Vagina (tissue), 2 donors: ENCODE measurements at regions not wholly inside any gene's neighbourhood (a gene's known extent, or its start where the extent isn't known, plus 50 kb on each side); places are given as distances from the start of the nearest gene placed in this dataset.
A peak's percentile ranks its signal among the peaks of the same experiment; 100 is the strongest.

Experiments used
- DNase-seq, 2 donors: peaks; one replicate each; pipeline ENCODE4 v3.0.0-alpha.2; 2017; ENCODE audit errors: extremely low spot score in 2 of 2
- H3K27ac ChIP-seq: fragments of 200-600 bp; sonication (generic); one replicate; pipeline ENCODE4 v1.5.1; 2019
- H3K27me3 ChIP-seq: fragments of 200-600 bp; sonication (generic); one replicate; pipeline ENCODE4 v1.5.1; 2019
- H3K36me3 ChIP-seq, 2 donors: fragments of 200-600 bp; sonication (generic); one replicate each; pipeline ENCODE4 v1.5.1; 2017 to 2019
- H3K4me1 ChIP-seq: fragments of 200-600 bp; sonication (generic); one replicate; pipeline ENCODE4 v1.5.1; 2019
- H3K4me3 ChIP-seq, 2 donors: fragments of 200-600 bp; sonication (generic); 1 replicate in 1 of 2; 2 replicates in 1 of 2; pipeline ENCODE4 v1.5.1; 2016 to 2019
- H3K9me3 ChIP-seq: fragments of 200-600 bp; sonication (generic); one replicate; pipeline ENCODE4 v1.5.1; 2019
- POLR2A ChIP-seq, 2 donors: fragments of 450-650 bp; IDR thresholded peaks; one replicate each; pipeline ENCODE4 v1.6.1; 2017; ENCODE audit warnings: antibody characterized with exemption in 2 of 2, mild to moderate bottlenecking in 2 of 2, moderate library complexity in 2 of 2
- POLR2AphosphoS5 ChIP-seq, 2 donors: sonication (generic); formaldehyde crosslinking; IDR thresholded peaks; one replicate each; pipeline ENCODE4 v1.9.0; 2017; ENCODE audit warnings: antibody characterized with exemption in 2 of 2, mild to moderate bottlenecking in 2 of 2, low read depth in 1 of 2; ENCODE audit not compliant: insufficient read depth in 1 of 2
- intact Hi-C: fragments of 100-400 bp; cut with DNase I; formaldehyde crosslinking; loops from one replicate; pipeline ENCODE4 v1.15.1; 2023
- TF ChIP-seq, protein P1 (sequence below), 3 experiments: fragments of 450-650 bp in 2 of 3; fragments of 200-600 bp in 1 of 3; sonication (generic) in 1 of 3; IDR thresholded peaks; one replicate each; pipeline ENCODE4 v1.5.1; 2017 to 2019; ENCODE audit warnings: antibody characterized with exemption in 3 of 3, mild to moderate bottlenecking in 2 of 3, moderate library complexity in 2 of 3

DNA sequence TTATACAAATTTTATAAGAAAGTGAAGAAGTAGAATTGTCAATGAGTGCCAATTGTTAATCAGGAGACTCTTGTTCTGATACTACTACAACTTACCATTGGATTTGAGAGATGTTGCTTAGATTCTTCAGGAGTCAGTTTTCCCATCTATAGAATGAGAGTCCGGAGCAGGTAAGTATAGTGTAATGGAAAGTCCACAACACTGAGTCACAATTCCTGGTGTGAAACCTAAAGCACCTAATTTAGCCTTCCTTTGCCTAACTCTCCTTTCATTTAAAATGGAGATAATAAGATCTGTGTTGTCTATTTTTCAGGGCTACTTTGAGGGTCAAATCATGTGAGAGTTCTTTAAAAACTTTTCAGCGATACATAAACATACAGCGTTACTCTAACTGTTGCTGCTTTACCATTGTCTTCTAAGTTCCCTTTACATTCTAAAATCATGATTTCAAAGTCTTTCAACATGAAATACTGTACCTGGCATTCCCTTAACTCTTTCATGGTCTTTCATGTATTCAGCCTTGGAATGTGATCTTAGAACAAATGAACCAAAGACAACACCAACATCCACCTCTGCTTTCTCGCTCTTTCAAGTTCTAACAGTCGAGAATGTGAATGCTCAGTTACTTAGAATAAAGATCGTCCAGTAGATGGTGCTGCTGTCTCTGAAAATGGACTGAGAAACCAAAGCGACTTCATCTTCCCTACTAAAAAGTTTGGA lies 90.9 kb downstream of the SLC30A10 start:
- no peak overlapping the region for H3K4me3 ChIP-seq
- TF ChIP-seq POLR2AphosphoS5 (IDR thresholded peaks at IDR 0.05; ENCODE audit: insufficient read depth in 1 of 2, low read depth in 1 of 2) (no peak), POLR2A (IDR thresholded peaks at IDR 0.05) (no peak)
- TF ChIP-seq, protein P1, sequence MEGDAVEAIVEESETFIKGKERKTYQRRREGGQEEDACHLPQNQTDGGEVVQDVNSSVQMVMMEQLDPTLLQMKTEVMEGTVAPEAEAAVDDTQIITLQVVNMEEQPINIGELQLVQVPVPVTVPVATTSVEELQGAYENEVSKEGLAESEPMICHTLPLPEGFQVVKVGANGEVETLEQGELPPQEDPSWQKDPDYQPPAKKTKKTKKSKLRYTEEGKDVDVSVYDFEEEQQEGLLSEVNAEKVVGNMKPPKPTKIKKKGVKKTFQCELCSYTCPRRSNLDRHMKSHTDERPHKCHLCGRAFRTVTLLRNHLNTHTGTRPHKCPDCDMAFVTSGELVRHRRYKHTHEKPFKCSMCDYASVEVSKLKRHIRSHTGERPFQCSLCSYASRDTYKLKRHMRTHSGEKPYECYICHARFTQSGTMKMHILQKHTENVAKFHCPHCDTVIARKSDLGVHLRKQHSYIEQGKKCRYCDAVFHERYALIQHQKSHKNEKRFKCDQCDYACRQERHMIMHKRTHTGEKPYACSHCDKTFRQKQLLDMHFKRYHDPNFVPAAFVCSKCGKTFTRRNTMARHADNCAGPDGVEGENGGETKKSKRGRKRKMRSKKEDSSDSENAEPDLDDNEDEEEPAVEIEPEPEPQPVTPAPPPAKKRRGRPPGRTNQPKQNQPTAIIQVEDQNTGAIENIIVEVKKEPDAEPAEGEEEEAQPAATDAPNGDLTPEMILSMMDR (IDR thresholded peaks at IDR 0.05): peak in 2 of 3 experiments; percentile 24 to 27
- H3K9me3 ChIP-seq: no peaks in the 10 kb centered on the region
- H3K4me1 ChIP-seq: no peaks in the 10 kb centered on the region
- H3K27me3 ChIP-seq: no peaks in the 10 kb centered on the region
- H3K36me3 ChIP-seq: no peaks in the 10 kb centered on the region
- no peak for DNase-seq
- H3K27ac ChIP-seq: no peak overlapping the region
- intact Hi-C loops: no loop called here

DNA sequence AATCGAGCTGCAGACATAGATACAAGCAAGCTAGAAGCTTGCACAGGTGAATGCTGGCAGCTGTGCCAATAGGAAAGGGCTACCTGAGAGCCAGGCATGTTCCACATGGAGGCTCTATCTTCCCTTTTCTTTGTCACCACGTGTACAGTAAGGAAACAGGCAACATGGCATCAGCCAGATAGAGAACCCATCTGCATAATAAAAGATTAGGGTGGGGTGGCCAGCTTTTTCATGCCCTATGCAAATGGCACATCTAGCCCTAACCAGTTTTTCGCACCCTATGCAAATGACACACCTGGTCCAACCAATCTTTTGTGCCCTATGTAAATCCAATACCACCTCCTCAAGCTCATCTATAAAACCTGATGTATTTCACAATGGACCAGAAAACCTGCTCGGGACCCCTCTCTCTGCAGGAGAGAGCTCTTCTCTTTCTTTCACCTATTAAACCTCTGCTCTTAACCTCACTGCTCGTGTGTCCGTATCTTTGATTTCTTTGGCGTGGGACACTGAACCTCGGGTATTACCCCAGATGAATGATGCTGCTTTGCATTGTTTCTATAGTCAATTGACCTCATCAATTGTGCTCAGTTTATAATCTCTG lies 93.9 kb downstream of the SLC30A10 start:
- Histone ChIP-seq H3K36me3 (no peaks in the 10 kb centered on the region), H3K4me1 (no peaks in the 10 kb centered on the region), H3K27me3 (no peaks in the 10 kb centered on the region), H3K9me3 (no peaks in the 10 kb centered on the region), H3K27ac (no peak overlapping the region), H3K4me3 (no peak overlapping the region)
- DNase-seq: no peak
- intact Hi-C loops: no loop called here
- TF ChIP-seq POLR2AphosphoS5 (IDR thresholded peaks at IDR 0.05; ENCODE audit: insufficient read depth in 1 of 2, low read depth in 1 of 2): no peak

DNA sequence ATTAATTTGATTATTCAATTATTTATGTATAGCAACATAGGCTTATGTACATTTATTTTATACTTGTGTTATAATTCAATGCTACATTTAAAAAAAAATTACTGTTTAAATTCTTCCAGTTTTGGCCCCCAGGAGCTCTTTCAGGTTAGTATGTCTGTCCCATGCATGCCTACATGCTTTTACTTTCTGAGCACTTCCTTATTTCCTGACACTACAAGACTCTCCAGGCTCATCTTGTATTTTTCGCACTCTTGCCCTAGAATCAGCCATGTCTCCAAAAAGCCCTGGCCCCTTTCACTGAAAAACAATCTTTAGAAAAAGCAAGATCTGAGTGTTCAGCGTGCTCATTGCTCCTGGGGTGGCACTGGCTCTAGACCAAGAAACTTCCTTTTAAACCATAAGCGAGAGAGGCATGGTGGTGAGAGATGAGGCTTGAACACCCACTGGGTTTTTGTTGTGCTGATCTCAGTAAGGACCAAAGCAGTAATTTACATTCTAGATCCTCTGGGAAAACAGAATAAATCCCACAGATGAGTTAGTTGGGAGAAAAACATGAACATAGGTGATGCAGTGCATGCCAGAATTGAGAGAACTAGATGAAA lies 95.0 kb downstream of the SLC30A10 start:
- TF ChIP-seq POLR2A (IDR thresholded peaks at IDR 0.05): no peak
- intact Hi-C loops: no loop called here
- no peak for DNase-seq
- no peaks in the 10 kb centered on the region for H3K36me3 ChIP-seq
- H3K4me3 ChIP-seq: no peak overlapping the region
- no peak overlapping the region for H3K27ac ChIP-seq
- no peaks in the 10 kb centered on the region for H3K9me3 ChIP-seq
- no peaks in the 10 kb centered on the region for H3K4me1 ChIP-seq
- H3K27me3 ChIP-seq: no peaks in the 10 kb centered on the region

DNA sequence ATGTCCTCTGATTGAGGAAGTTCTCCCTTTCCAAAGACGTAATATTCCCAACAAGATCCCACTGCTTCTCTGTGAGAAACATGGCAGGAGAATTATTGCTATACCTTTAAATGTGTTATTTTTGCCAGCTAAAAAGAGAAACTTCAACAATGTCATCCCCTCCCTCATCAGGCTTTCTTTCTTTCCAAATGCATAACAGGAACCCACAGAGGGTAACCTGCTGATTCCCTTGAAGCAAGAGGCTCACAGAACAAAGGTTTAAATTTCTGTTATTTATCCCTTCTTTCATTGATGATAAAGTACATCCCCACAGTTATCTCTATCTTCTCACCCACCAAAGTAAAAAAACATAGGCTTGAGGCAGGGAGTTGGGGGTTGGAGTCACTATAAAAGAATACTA lies 102.1 kb downstream of the SLC30A10 start:
- Histone ChIP-seq H3K4me1 (no peaks in the 10 kb centered on the region), H3K27me3 (no peaks in the 10 kb centered on the region), H3K9me3 (no peaks in the 10 kb centered on the region), H3K36me3 (no peaks in the 10 kb centered on the region), H3K4me3 (no peak overlapping the region), H3K27ac (no peak overlapping the region)
- intact Hi-C loops: no loop called here
- TF ChIP-seq, protein P1 (IDR thresholded peaks at IDR 0.05): no peak
- TF ChIP-seq POLR2AphosphoS5 (IDR thresholded peaks at IDR 0.05; ENCODE audit: insufficient read depth in 1 of 2, low read depth in 1 of 2) (no peak), POLR2A (IDR thresholded peaks at IDR 0.05) (no peak)
- no peak for DNase-seq

DNA sequence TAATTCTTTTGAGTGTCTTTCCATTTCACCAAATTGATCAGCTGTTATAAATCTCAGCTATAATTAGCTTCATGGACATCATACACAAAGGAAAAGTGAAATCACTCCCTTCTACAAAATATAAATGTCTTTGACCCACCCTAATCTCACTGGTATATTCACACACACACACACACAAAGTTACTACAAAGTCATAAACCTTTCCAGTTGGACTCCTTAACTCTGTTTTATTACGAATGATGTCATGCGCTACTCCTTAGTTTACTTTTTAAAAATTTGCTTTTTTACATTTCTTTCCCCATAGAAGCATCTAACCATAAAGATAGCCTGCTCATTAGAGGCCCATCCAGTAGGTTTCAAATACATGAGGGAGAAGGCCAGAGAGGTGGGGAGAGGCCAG lies 103.0 kb downstream of the SLC30A10 start:
- TF ChIP-seq POLR2AphosphoS5 (IDR thresholded peaks at IDR 0.05; ENCODE audit: insufficient read depth in 1 of 2, low read depth in 1 of 2) (no peak), POLR2A (IDR thresholded peaks at IDR 0.05) (no peak)
- TF ChIP-seq, protein P1 (IDR thresholded peaks at IDR 0.05): no peak
- Histone ChIP-seq H3K27me3 (no peaks in the 10 kb centered on the region), H3K36me3 (no peaks in the 10 kb centered on the region), H3K4me1 (no peaks in the 10 kb centered on the region), H3K4me3 (no peak overlapping the region), H3K9me3 (no peaks in the 10 kb centered on the region), H3K27ac (no peak overlapping the region)
- DNase-seq: no peak
- intact Hi-C loops: no loop called here

DNA sequence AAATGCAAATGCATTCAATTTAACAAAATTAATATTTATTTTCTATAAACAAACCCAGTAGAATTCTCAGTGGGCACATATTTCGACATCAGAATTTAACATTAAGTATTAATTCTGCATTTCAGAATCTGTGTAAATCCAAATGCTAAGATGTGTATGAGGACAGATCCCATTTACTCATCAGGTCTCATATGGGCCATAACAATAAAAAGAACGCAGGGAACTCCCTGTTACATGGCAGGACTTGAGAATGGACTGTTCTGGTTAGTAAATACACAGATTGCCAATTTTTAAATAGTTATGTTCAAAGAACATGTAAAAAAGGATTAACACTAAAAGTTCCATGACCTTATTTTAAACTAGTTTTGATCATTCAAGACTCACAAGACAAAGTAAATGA lies 104.0 kb downstream of the SLC30A10 start:
- TF ChIP-seq, protein P1 (IDR thresholded peaks at IDR 0.05): no peak
- H3K9me3 ChIP-seq: no peaks in the 10 kb centered on the region
- H3K27ac ChIP-seq: no peak overlapping the region
- DNase-seq: no peak
- no peak overlapping the region for H3K4me3 ChIP-seq
- no peaks in the 10 kb centered on the region for H3K36me3 ChIP-seq
- intact Hi-C loops: no loop called here
- H3K27me3 ChIP-seq: no peaks in the 10 kb centered on the region
- H3K4me1 ChIP-seq: no peaks in the 10 kb centered on the region
